OCI-LY3 (cell line): ENCODE measurements at regions not wholly inside any gene's neighbourhood (a gene's known extent, or its start where the extent isn't known, plus 50 kb on each side); places are given as distances from the start of the nearest gene placed in this dataset.

Source experiments
- H2AFZ ChIP-seq: fragments of 200-600, 300-600 bp; shearing (Covaris generic); 2 replicates; pipeline ENCODE4 v1.6.0; 2014; ENCODE audit warnings: antibody characterized with exemption, low read depth, low read length
- H3K27ac ChIP-seq: fragments of 200-600, 300-600 bp; sonication (generic); 2 replicates; pipeline ENCODE4 v1.5.1; 2014; ENCODE audit warnings: mild to moderate bottlenecking, low read length, moderate library complexity, mixed read lengths
- H3K27me3 ChIP-seq: fragments of 200-600, 300-600 bp; sonication (generic); 2 replicates; pipeline ENCODE4 v1.6.1; 2014; ENCODE audit warnings: low read depth, low read length, mixed read lengths
- H3K36me3 ChIP-seq: fragments of 200-600, 300-600 bp; sonication (generic); replicated peaks from 2 replicates; pipeline ENCODE3; 2014; ENCODE audit warnings: low read depth, low read length, mixed read lengths
- H3K4me1 ChIP-seq: fragments of 300-600, 200-600 bp; sonication (generic); 2 replicates; pipeline ENCODE4 v1.6.1; 2014; ENCODE audit warnings: low read length, mixed read lengths
- H3K4me2 ChIP-seq: fragments of 200-600, 300-600 bp; sonication (generic); 2 replicates; pipeline ENCODE4 v1.6.1; 2014; ENCODE audit warnings: low read length, mixed read lengths
- H3K4me3 ChIP-seq: fragments of 300-600, 200-600 bp; sonication (generic); 2 replicates; pipeline ENCODE4 v1.5.1; 2014; ENCODE audit warnings: antibody characterized with exemption, mild to moderate bottlenecking, low read length, moderate library complexity
- H3K79me2 ChIP-seq: fragments of 300-600, 200-600 bp; shearing (Covaris generic); 2 replicates; pipeline ENCODE4 v1.6.1; 2014; ENCODE audit warnings: mild to moderate bottlenecking, low read length, mixed read lengths
- H3K9ac ChIP-seq: fragments of 300-600, 200-600 bp; shearing (Covaris generic); 2 replicates; pipeline ENCODE4 v1.6.0; 2014; ENCODE audit warnings: mild to moderate bottlenecking, low read length, moderate library complexity
- H3K9me3 ChIP-seq: fragments of 200-600, 300-600 bp; shearing (Covaris generic); 2 replicates; pipeline ENCODE4 v1.6.1; 2014; ENCODE audit warnings: low read length, mixed read lengths; ENCODE audit not compliant: insufficient read depth
- H4K20me1 ChIP-seq: fragments of 200-600, 300-600 bp; sonication (generic); 2 replicates; pipeline ENCODE4 v1.6.1; 2016; ENCODE audit warnings: low read length, mixed read lengths; ENCODE audit not compliant: insufficient read depth
- EZH2phosphoT487 ChIP-seq: fragments of 200-600 bp; shearing (Covaris generic); IDR thresholded peaks from 2 replicates; pipeline ENCODE4 v1.6.1; 2018; ENCODE audit warnings: antibody characterized with exemption, mixed run types, low read depth
- TF ChIP-seq, protein P1 (sequence below): fragments of 200-600, 300-600 bp; sonication (generic); IDR thresholded peaks from 2 replicates; pipeline ENCODE4 v1.5.1; 2014; ENCODE audit warnings: antibody characterized with exemption, low read length, low read depth

DNA sequence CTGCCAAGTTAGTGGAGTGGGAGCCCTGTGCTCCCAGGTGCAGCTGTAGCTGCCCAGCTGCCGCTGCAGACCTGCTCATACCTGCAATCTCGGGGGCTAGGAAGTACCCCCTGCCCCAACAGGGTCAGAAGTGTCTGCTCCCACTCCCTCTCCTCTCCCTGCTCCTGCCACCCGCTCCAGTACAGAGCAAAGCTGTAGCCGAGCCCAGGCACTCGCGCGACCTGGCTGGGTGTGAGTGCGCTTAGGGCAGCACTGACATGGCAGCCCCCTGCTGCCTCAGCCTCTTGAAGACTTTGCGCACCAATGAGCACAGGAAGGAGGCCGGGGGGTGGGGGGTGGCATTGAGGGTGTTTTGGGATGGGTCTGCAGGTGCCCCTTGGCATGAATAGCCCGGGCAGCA is 1951.4 kb downstream of the SUCLG1 start:
- Histone ChIP-seq H3K27me3 (no peaks in the 10 kb centered on the region), H3K36me3 (no peaks in the 10 kb centered on the region), H3K9me3 (no peaks in the 10 kb centered on the region), H3K79me2 (no peaks in the 10 kb centered on the region), H3K4me2 (no peak overlapping the region), H3K4me3 (no peak overlapping the region), H2AFZ (no peak overlapping the region), H3K4me1 (no peaks in the 10 kb centered on the region), H3K27ac (no peak overlapping the region), H4K20me1 (no peaks in the 10 kb centered on the region), H3K9ac (no peak overlapping the region)
- TF ChIP-seq, protein P1, sequence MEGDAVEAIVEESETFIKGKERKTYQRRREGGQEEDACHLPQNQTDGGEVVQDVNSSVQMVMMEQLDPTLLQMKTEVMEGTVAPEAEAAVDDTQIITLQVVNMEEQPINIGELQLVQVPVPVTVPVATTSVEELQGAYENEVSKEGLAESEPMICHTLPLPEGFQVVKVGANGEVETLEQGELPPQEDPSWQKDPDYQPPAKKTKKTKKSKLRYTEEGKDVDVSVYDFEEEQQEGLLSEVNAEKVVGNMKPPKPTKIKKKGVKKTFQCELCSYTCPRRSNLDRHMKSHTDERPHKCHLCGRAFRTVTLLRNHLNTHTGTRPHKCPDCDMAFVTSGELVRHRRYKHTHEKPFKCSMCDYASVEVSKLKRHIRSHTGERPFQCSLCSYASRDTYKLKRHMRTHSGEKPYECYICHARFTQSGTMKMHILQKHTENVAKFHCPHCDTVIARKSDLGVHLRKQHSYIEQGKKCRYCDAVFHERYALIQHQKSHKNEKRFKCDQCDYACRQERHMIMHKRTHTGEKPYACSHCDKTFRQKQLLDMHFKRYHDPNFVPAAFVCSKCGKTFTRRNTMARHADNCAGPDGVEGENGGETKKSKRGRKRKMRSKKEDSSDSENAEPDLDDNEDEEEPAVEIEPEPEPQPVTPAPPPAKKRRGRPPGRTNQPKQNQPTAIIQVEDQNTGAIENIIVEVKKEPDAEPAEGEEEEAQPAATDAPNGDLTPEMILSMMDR: no peak
- TF ChIP-seq EZH2phosphoT487: no peak

DNA sequence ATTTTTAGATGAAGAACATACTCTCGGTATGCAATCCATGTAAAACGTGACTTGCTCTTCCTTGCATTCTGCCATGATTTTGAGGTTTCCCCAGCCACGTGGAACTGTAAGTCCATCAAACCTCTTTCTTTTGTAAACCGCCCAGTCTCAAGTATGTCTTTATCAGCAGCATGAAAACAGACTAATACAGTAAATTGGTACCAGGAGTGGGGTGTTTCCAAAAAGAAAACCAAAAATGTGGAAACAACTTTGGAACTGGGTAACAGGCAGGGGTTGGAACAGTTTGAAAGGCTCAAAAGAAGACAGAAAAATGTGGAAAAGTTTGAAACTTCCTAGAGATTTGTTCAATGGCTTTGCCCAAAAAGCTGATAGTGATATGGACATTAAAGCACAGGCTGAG is 1957.9 kb downstream of the SUCLG1 start:
- Histone ChIP-seq H2AFZ (no peak overlapping the region), H3K79me2 (no peaks in the 10 kb centered on the region), H3K27me3 (no peaks in the 10 kb centered on the region), H3K9ac (no peak overlapping the region), H3K9me3 (peaks cover 4% of the 10 kb centered on the region; the same call in 1 of the 2 replicates), H4K20me1 (no peaks in the 10 kb centered on the region), H3K4me2 (no peak overlapping the region), H3K4me3 (no peak overlapping the region), H3K4me1 (no peaks in the 10 kb centered on the region), H3K36me3 (no peaks in the 10 kb centered on the region), H3K27ac (no peak overlapping the region)
- TF ChIP-seq EZH2phosphoT487: no peak
- TF ChIP-seq, protein P1: no peak

DNA sequence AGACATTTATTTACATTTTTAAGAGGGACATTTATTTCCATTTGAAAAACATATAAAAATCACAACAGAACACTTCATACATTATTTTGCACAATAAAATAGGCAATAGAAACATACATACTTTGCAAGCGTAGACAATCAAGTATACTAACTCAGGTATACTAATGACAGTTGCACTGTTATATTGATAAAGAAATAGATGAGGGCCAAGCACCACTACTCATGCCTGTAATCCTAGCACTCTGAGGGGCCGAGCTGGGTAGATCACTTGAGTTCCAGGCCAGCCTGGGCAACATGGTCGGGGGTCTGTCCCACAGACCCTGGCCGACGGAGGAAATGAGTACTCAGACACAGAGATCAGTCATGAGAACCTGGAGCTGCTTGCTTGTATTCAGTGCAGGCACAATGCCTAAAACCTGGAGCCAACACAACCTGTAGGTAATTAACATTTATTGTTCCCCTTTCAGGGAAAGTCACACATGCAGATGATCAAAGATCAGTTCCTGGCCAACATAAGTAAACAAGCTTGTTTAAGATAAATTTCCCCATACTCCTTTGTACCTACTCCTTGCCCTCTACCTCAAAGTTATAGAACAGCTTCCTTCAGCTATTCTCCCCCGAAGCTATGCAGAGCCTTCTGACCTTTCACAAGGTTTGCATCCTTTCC is 1960.2 kb downstream of the SUCLG1 start:
- no peak overlapping the region for H3K9ac ChIP-seq
- H3K4me3 ChIP-seq: no peak overlapping the region
- H2AFZ ChIP-seq: no peak overlapping the region
- no peak overlapping the region for H3K27ac ChIP-seq
- no peaks in the 10 kb centered on the region for H3K27me3 ChIP-seq
- no peaks in the 10 kb centered on the region for H3K4me1 ChIP-seq
- H3K79me2 ChIP-seq: no peaks in the 10 kb centered on the region
- H3K4me2 ChIP-seq: no peak overlapping the region
- no peaks in the 10 kb centered on the region for H3K36me3 ChIP-seq
- peaks cover 4% of the 10 kb centered on the region; the same call in 1 of the 2 replicates for H3K9me3 ChIP-seq
- no peaks in the 10 kb centered on the region for H4K20me1 ChIP-seq
- TF ChIP-seq EZH2phosphoT487: no peak
- TF ChIP-seq, protein P1: no peak

- no peak overlapping the region for H3K27ac ChIP-seq
- no peak for TF ChIP-seq EZH2phosphoT487
- TF ChIP-seq, protein P1: no peak
- H4K20me1 ChIP-seq: no peaks in the 10 kb centered on the region
- peaks cover 5% of the 10 kb centered on the region; the same call in 1 of the 2 replicates for H3K9me3 ChIP-seq
- H2AFZ ChIP-seq: peak overlapping the region; percentile 48; the same call in 1 of the 2 replicates
- no peak overlapping the region for H3K9ac ChIP-seq
- H3K36me3 ChIP-seq: no peaks in the 10 kb centered on the region
- H3K79me2 ChIP-seq: no peaks in the 10 kb centered on the region
- no peak overlapping the region for H3K4me3 ChIP-seq
- no peaks in the 10 kb centered on the region for H3K27me3 ChIP-seq
- no peaks in the 10 kb centered on the region for H3K4me1 ChIP-seq
- H3K4me2 ChIP-seq: no peak overlapping the region
These were observed 1964.3 kb downstream of the SUCLG1 start for GRCh38 chr2:82494739-82495138.
